Keratinocyte (primary cell): ENCODE measurements at regions not wholly inside any gene's neighbourhood (a gene's known extent, or its start where the extent isn't known, plus 50 kb on each side); places are given as distances from the start of the nearest gene placed in this dataset.
"Not testable (repeated sequence)": the region's sequence is repeated elsewhere in the genome, so short reads cannot be mapped to it uniquely, and the experiment has no call there.

Experiments
- DNase-seq: peaks from one replicate; pipeline ENCODE4 v3.0.0-alpha.2; 2011; ENCODE audit warnings: low read depth, missing footprints, low spot score
- FAIRE-seq: peaks from 2 replicates; lab custom pipeline; 2011; peaks lifted over from hg19 to GRCh38; lab: Jason Lieb, UNC
- H2AFZ ChIP-seq: 2 replicates; pipeline ENCODE4 v1.6.0; 2012; ENCODE audit warnings: low read length, control low read depth, inconsistent platforms; ENCODE audit not compliant: control insufficient read depth
- H3K27ac ChIP-seq: 2 replicates; pipeline ENCODE4 v1.5.1; 2011; ENCODE audit warnings: low read length; ENCODE audit not compliant: control insufficient read depth, insufficient read depth
- H3K27me3 ChIP-seq: 3 replicates; pipeline ENCODE4 v1.6.0; 2011; ENCODE audit warnings: low read length; ENCODE audit not compliant: control insufficient read depth, insufficient read depth; ENCODE audit errors: extremely low read depth
- H3K36me3 ChIP-seq, 2 experiments: 2 replicates in 1 of 2; 3 replicates in 1 of 2; pipeline ENCODE4 v1.5.1; 2011; ENCODE audit warnings: low read length in 2 of 2, mild to moderate bottlenecking in 1 of 2; ENCODE audit not compliant: control insufficient read depth in 2 of 2, insufficient read depth in 2 of 2; ENCODE audit errors: extremely low read depth in 1 of 2
- H3K4me1 ChIP-seq: 3 replicates; pipeline ENCODE4 v1.5.1; 2011; ENCODE audit warnings: low read length; ENCODE audit not compliant: control insufficient read depth, insufficient read depth; ENCODE audit errors: extremely low read depth
- H3K4me2 ChIP-seq: 3 replicates; pipeline ENCODE4 v1.6.0; 2011; ENCODE audit warnings: low read depth, low read length; ENCODE audit not compliant: control insufficient read depth, insufficient read depth; ENCODE audit errors: extremely low read depth
- H3K4me3 ChIP-seq, 3 experiments: fragments of 200-600 bp in 1 of 3; sonication (generic) in 1 of 3; 2 replicates in 2 of 3; 3 replicates in 1 of 3; pipeline ENCODE4 v1.5.1; 2011 to 2016; ENCODE audit warnings: low read length in 3 of 3, mild to moderate bottlenecking in 3 of 3, control low read depth in 2 of 3, inconsistent platforms in 1 of 3, low read depth in 1 of 3, mixed read lengths in 1 of 3, mixed run types in 1 of 3, moderate library complexity in 1 of 3; ENCODE audit not compliant: control insufficient read depth in 2 of 3, insufficient read depth in 2 of 3; ENCODE audit errors: extremely low read depth in 1 of 3
- H3K79me2 ChIP-seq: 2 replicates; pipeline ENCODE4 v1.6.0; 2012; ENCODE audit warnings: low read length; ENCODE audit not compliant: control insufficient read depth, insufficient read depth
- H3K9ac ChIP-seq: 3 replicates; pipeline ENCODE4 v1.6.0; 2011; ENCODE audit warnings: low read length; ENCODE audit not compliant: control insufficient read depth, insufficient read depth; ENCODE audit errors: extremely low read depth
- H3K9me1 ChIP-seq: 3 replicates; pipeline ENCODE4 v1.6.0; 2011; ENCODE audit warnings: low read length; ENCODE audit not compliant: control insufficient read depth, insufficient read depth; ENCODE audit errors: extremely low read depth
- H3K9me3 ChIP-seq: 2 replicates; pipeline ENCODE4 v1.5.1; 2012; ENCODE audit warnings: low read depth, low read length; ENCODE audit not compliant: control insufficient read depth
- H4K20me1 ChIP-seq: 3 replicates; pipeline ENCODE4 v1.6.0; 2011; ENCODE audit warnings: low read length; ENCODE audit not compliant: control insufficient read depth, insufficient read depth; ENCODE audit errors: extremely low read depth
- CTCF ChIP-seq, 3 experiments: IDR thresholded peaks in 1 of 3; conservative IDR thresholded peaks in 1 of 3; optimal IDR thresholded peaks in 1 of 3; 2 replicates in 2 of 3; 3 replicates in 1 of 3; pipeline versions ENCODE3 to v1.5.1; 2011; ENCODE audit warnings: low read length in 3 of 3, mild to moderate bottlenecking in 3 of 3, moderate library complexity in 2 of 3, control low read depth in 1 of 3, inconsistent platforms in 1 of 3; ENCODE audit not compliant: insufficient read depth in 2 of 3; ENCODE audit errors: extremely low read depth in 1 of 3
- EZH2 ChIP-seq: IDR thresholded peaks from one replicate; pipeline ENCODE4 v1.6.1; 2012; ENCODE audit warnings: inconsistent platforms, mild to moderate bottlenecking, low read length, moderate library complexity
- dilution Hi-C: fragments of 300-500 bp; cut with MboI; formaldehyde crosslinking; loops from one replicate; pipeline ENCODE4 v1.7.0; 2020; ENCODE audit warnings: low sequenced_read_pairs; ENCODE audit not compliant: extremely low pct_ligation_motif_present

- H3K9ac ChIP-seq, dilution Hi-C loops, H3K9me3 ChIP-seq, H2AFZ ChIP-seq, H3K79me2 ChIP-seq, FAIRE-seq, H3K4me3 ChIP-seq, DNase-seq, H3K27me3 ChIP-seq, H3K4me2 ChIP-seq, H4K20me1 ChIP-seq, H3K9me1 ChIP-seq, H3K27ac ChIP-seq, H3K36me3 ChIP-seq, H3K4me1 ChIP-seq: not testable (repeated sequence)
Measured at GRCh38 chr22:22795639-22796038, 92.0 kb upstream of the IGLL5 start.

GRCh38 chr22:22796724-22797123 lies 90.9 kb upstream of the IGLL5 start:
- H3K36me3 ChIP-seq = no peaks in the 10 kb centered on the region
- FAIRE-seq (no peak), DNase-seq (no peak)
- no peaks in the 10 kb centered on the region for H3K4me1 ChIP-seq
- H3K27me3 ChIP-seq = no peaks in the 10 kb centered on the region
- no peak for TF ChIP-seq CTCF (optimal IDR thresholded peaks at IDR 0.05 in 1 of 3, IDR thresholded peaks at IDR 0.05 in 1 of 3, conservative IDR thresholded peaks at IDR 0.05 in 1 of 3; ENCODE audit: extremely low read depth in 1 of 3, insufficient read depth in 2 of 3, low read length in 3 of 3)
- TF ChIP-seq EZH2 = no peak
- H3K9me3 ChIP-seq = no peaks in the 10 kb centered on the region
- H3K4me3 ChIP-seq = no peak overlapping the region
- H3K9me1 ChIP-seq = no peaks in the 10 kb centered on the region
- no peaks in the 10 kb centered on the region for H4K20me1 ChIP-seq
- H3K9ac ChIP-seq = no peak overlapping the region
- H3K27ac ChIP-seq = no peak overlapping the region
- no peak overlapping the region for H2AFZ ChIP-seq
- H3K4me2 ChIP-seq = no peak overlapping the region
- dilution Hi-C loops = no loop called here
- H3K79me2 ChIP-seq = no peaks in the 10 kb centered on the region

GRCh38 chr22:22798232-22798616 lies 89.4 kb upstream of the IGLL5 start:
- FAIRE-seq (no peak), DNase-seq (no peak)
- Histone ChIP-seq H3K9me3 (no peaks in the 10 kb centered on the region), H4K20me1 (no peaks in the 10 kb centered on the region), H3K4me1 (no peaks in the 10 kb centered on the region), H3K4me2 (no peak overlapping the region), H3K27ac (no peak overlapping the region), H3K4me3 (no peak overlapping the region), H3K9ac (no peak overlapping the region), H3K9me1 (no peaks in the 10 kb centered on the region), H2AFZ (no peak overlapping the region), H3K79me2 (no peaks in the 10 kb centered on the region), H3K36me3 (no peaks in the 10 kb centered on the region), H3K27me3 (no peaks in the 10 kb centered on the region)
- dilution Hi-C loops = no loop called here
- TF ChIP-seq EZH2 (no peak), CTCF (optimal IDR thresholded peaks at IDR 0.05 in 1 of 3, IDR thresholded peaks at IDR 0.05 in 1 of 3, conservative IDR thresholded peaks at IDR 0.05 in 1 of 3; ENCODE audit: extremely low read depth in 1 of 3, insufficient read depth in 2 of 3, low read length in 3 of 3) (no peak)
